ENCODE measurements at regions not wholly inside any gene's neighbourhood (a gene's known extent, or its start where the extent isn't known, plus 50 kb on each side); places are given as distances from the start of the nearest gene placed in this dataset.

GRCh38 chr9:134223091-134223490 is 58.7 kb upstream of the RNU6ATAC start:
- H3K4me3 ChIP-seq = no peak overlapping the region
- DNase-seq = no peak
- 83 to 87% methylated on average over 11 of the region's 11 CpGs for WGBS, 2 donors

GRCh38 chr9:134223591-134224122 is 59.3 kb upstream of the RNU6ATAC start:
- Histone ChIP-seq H3K4me1 (ENCODE audit: control insufficient read depth in 5 of 5, insufficient read depth in 5 of 5, low read length in 5 of 5) (peaks cover 0 to 34% (median 4%) of the 10 kb centered on the region in 5 donors), H3K27ac (ENCODE audit: low read depth in 1 of 2, low read length in 1 of 2) (no peak overlapping the region), H3K4me3 (no peak overlapping the region), H3K27me3 (ENCODE audit: control insufficient read depth in 3 of 3, insufficient read depth in 3 of 3, low read length in 2 of 3) (no peaks in the 10 kb centered on the region), H3K36me3 (ENCODE audit: control insufficient read depth in 4 of 4, insufficient read depth in 4 of 4, low read length in 4 of 4) (no peaks in the 10 kb centered on the region), H3K9ac (ENCODE audit: insufficient read depth in 1 of 2, low read length in 2 of 2) (no peak overlapping the region), H3K9me3 (ENCODE audit: control insufficient read depth in 4 of 4, insufficient read depth in 3 of 4, low read length in 3 of 4) (no peaks in the 10 kb centered on the region)
- ATAC-seq (ENCODE audit: insufficient read depth, low FRiP score) = no peak
- DNase-seq = no peak
- TF ChIP-seq CTCF (IDR thresholded peaks at IDR 0.05; ENCODE audit: control extremely low read depth, extremely low read depth) = no peak
- WGBS, 2 donors = 88 to 90% methylated on average over 15 of the region's 15 CpGs

More at GRCh38 chr9:134223091-134223490, 58.7 kb upstream of the RNU6ATAC start:
- no peak for ATAC-seq (ENCODE audit: insufficient read depth, low FRiP score)
- no peaks in the 10 kb centered on the region for H3K27me3 ChIP-seq (ENCODE audit: control insufficient read depth in 3 of 3, insufficient read depth in 3 of 3, low read length in 2 of 3)
- peaks cover 0 to 31% (median 4%) of the 10 kb centered on the region in 5 donors for H3K4me1 ChIP-seq (ENCODE audit: control insufficient read depth in 5 of 5, insufficient read depth in 5 of 5, low read length in 5 of 5)
- H3K27ac ChIP-seq (ENCODE audit: low read depth in 1 of 2, low read length in 1 of 2) = no peak overlapping the region
- no peak for TF ChIP-seq CTCF (IDR thresholded peaks at IDR 0.05; ENCODE audit: control extremely low read depth, extremely low read depth)
- H3K36me3 ChIP-seq (ENCODE audit: control insufficient read depth in 4 of 4, insufficient read depth in 4 of 4, low read length in 4 of 4) = no peaks in the 10 kb centered on the region
- no peak overlapping the region for H3K9ac ChIP-seq (ENCODE audit: insufficient read depth in 1 of 2, low read length in 2 of 2)
- no peaks in the 10 kb centered on the region for H3K9me3 ChIP-seq (ENCODE audit: control insufficient read depth in 4 of 4, insufficient read depth in 3 of 4, low read length in 3 of 4)

GRCh38 chr9:134224127-134224526 is 59.8 kb upstream of the RNU6ATAC start:
- H3K9me3 ChIP-seq (ENCODE audit: control insufficient read depth in 4 of 4, insufficient read depth in 3 of 4, low read length in 3 of 4) = no peaks in the 10 kb centered on the region
- no peak overlapping the region for H3K9ac ChIP-seq (ENCODE audit: insufficient read depth in 1 of 2, low read length in 2 of 2)
- WGBS, 2 donors = 86 to 94% methylated on average over 9 of the region's 9 CpGs
- no peaks in the 10 kb centered on the region for H3K27me3 ChIP-seq (ENCODE audit: control insufficient read depth in 3 of 3, insufficient read depth in 3 of 3, low read length in 2 of 3)
- no peak for TF ChIP-seq CTCF (IDR thresholded peaks at IDR 0.05; ENCODE audit: control extremely low read depth, extremely low read depth)
- peaks cover 0 to 34% (median 4%) of the 10 kb centered on the region in 5 donors for H3K4me1 ChIP-seq (ENCODE audit: control insufficient read depth in 5 of 5, insufficient read depth in 5 of 5, low read length in 5 of 5)
- no peak for DNase-seq
- H3K4me3 ChIP-seq = no peak overlapping the region
- H3K27ac ChIP-seq (ENCODE audit: low read depth in 1 of 2, low read length in 1 of 2) = no peak overlapping the region
- no peak for ATAC-seq (ENCODE audit: insufficient read depth, low FRiP score)
- no peaks in the 10 kb centered on the region for H3K36me3 ChIP-seq (ENCODE audit: control insufficient read depth in 4 of 4, insufficient read depth in 4 of 4, low read length in 4 of 4)

- Histone ChIP-seq H3K4me3 (no peak overlapping the region), H3K27ac (ENCODE audit: low read depth in 1 of 2, low read length in 1 of 2) (no peak overlapping the region), H3K4me1 (ENCODE audit: control insufficient read depth in 5 of 5, insufficient read depth in 5 of 5, low read length in 5 of 5) (peaks cover 0 to 34% (median 4%) of the 10 kb centered on the region in 5 donors), H3K36me3 (ENCODE audit: control insufficient read depth in 4 of 4, insufficient read depth in 4 of 4, low read length in 4 of 4) (no peaks in the 10 kb centered on the region), H3K9me3 (ENCODE audit: control insufficient read depth in 4 of 4, insufficient read depth in 3 of 4, low read length in 3 of 4) (no peaks in the 10 kb centered on the region), H3K27me3 (ENCODE audit: control insufficient read depth in 3 of 3, insufficient read depth in 3 of 3, low read length in 2 of 3) (no peaks in the 10 kb centered on the region), H3K9ac (ENCODE audit: insufficient read depth in 1 of 2, low read length in 2 of 2) (no peak overlapping the region)
- 90 to 95% methylated on average over 9 of the region's 9 CpGs for WGBS, 2 donors
- peak in 1 of 3 donors; percentile 9 for DNase-seq
- ATAC-seq (ENCODE audit: insufficient read depth, low FRiP score) = no peak
- TF ChIP-seq CTCF (IDR thresholded peaks at IDR 0.05; ENCODE audit: control extremely low read depth, extremely low read depth) = no peak
Measured at GRCh38 chr9:134224567-134225093, 60.3 kb upstream of the RNU6ATAC start.
